ENCODE measurements at regions not wholly inside any gene's neighbourhood (a gene's known extent, or its start where the extent isn't known, plus 50 kb on each side); places are given as distances from the start of the nearest gene placed in this dataset.

DNA sequence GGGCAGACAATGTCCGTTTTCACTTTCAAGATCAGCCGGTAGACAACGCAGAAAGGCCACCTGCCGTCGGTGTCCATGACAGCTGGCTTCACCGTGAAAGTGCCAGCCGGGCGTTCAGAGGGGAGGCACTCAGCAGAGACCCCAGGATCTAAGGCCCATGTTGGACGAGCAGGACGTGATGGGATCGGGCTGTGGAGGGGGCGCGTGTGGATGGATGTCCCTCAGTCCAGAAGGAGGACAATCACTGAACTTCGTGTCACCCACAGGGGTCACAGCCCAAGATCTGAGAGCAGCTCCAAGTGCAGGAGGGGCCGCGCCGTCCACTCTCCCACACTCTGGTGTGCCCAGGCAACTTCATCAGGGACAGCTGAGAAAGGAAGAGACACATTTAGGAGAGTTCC, 164.4 kb downstream of the BRD1 start:
- Histone ChIP-seq H3K4me2 (ENCODE audit: insufficient read depth, low read length, poor library complexity, severe bottlenecking) (no peak overlapping the region), H3K18ac (ENCODE audit: low read length) (peak overlapping the region; percentile 23), H3K27me3 (ENCODE audit: control insufficient read depth in 3 of 3, insufficient read depth in 3 of 3, low read depth in 1 of 3, low read length in 3 of 3) (peaks cover 0 to 12% (median 0%) of the 10 kb centered on the region in 3 experiments), H3K9ac (ENCODE audit: low read depth, low read length, poor library complexity) (no peak overlapping the region), H3K79me1 (ENCODE audit: low read depth, low read length) (no peaks in the 10 kb centered on the region), H2BK15ac (ENCODE audit: low read length) (no peak overlapping the region), H2BK5ac (ENCODE audit: low read length) (peak overlapping the region; percentile 19), H3K14ac (ENCODE audit: low read length) (no peak overlapping the region), H2AFZ (ENCODE audit: low read length) (no peak overlapping the region), H2AK5ac (ENCODE audit: low read depth, low read length) (no peak overlapping the region), H4K91ac (ENCODE audit: low read depth, low read length, poor library complexity) (no peak overlapping the region), H2BK120ac (ENCODE audit: low read depth, low read length) (no peak overlapping the region), H2BK12ac (ENCODE audit: low read length) (no peak overlapping the region), H3K4ac (ENCODE audit: low read length) (no peak overlapping the region), H3K9me3 (replicated peaks in 1 of 2; ENCODE audit: control insufficient read depth in 2 of 2, insufficient read depth in 1 of 2, low read depth in 1 of 2, low read length in 2 of 2) (peaks cover 0 to 2% of the 10 kb centered on the region in 2 donors), H3K27ac (replicated peaks; ENCODE audit: low read length) (no peak overlapping the region), H3K4me1 (ENCODE audit: control insufficient read depth in 2 of 2, insufficient read depth in 1 of 2, low read depth in 1 of 2, low read length in 2 of 2) (peaks cover 0 to 7% of the 10 kb centered on the region in 2 donors), H3K4me3 (ENCODE audit: low read length in 2 of 2) (peak overlapping the region in 1 of 2 donors; percentile 31), H3K23ac (ENCODE audit: low read depth, low read length, poor library complexity) (no peak overlapping the region), H4K8ac (ENCODE audit: low read depth, low read length) (no peak overlapping the region), H3K36me3 (replicated peaks in 1 of 2; ENCODE audit: control insufficient read depth in 2 of 2, insufficient read depth in 2 of 2, low read length in 2 of 2) (no peaks in the 10 kb centered on the region)
- DNase-seq (ENCODE audit: low spot score): no peak
- WGBS, 2 donors (ENCODE audit: extremely low coverage in 2 of 2, insufficient read length in 2 of 2, insufficient replicate concordance in 1 of 2): no CpG with 5 or more reads among the region's 17 CpGs

DNA sequence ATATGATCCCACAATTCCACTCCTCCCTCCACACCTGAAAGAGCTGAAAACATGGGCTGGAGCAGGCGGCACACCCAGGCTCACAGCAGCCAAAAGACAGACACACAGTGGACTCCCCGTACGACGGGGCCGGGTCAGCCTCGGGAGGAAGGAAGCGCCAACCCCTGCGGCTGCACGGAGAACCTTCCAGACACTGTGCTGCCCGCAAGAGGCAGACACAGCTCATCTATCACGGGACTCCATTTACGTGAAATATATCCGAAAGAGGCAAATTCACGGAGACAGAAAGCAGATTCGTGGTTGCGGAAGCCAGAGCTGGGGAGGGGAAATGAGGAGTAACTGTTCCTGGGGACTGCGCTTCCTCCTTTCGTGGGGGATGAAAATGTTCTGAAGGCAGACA, 165.0 kb downstream of the BRD1 start:
- peaks cover 0 to 7% of the 10 kb centered on the region in 2 donors for H3K4me1 ChIP-seq (ENCODE audit: control insufficient read depth in 2 of 2, insufficient read depth in 1 of 2, low read depth in 1 of 2, low read length in 2 of 2)
- no CpG with 5 or more reads among the region's 18 CpGs for WGBS, 2 donors (ENCODE audit: extremely low coverage in 2 of 2, insufficient read length in 2 of 2, insufficient replicate concordance in 1 of 2)
- no peak overlapping the region for H3K23ac ChIP-seq (ENCODE audit: low read depth, low read length, poor library complexity)
- H3K27ac ChIP-seq (replicated peaks; ENCODE audit: low read length): no peak overlapping the region
- no peak for DNase-seq (ENCODE audit: low spot score)
- H2BK12ac ChIP-seq (ENCODE audit: low read length): no peak overlapping the region
- no peak overlapping the region for H2BK5ac ChIP-seq (ENCODE audit: low read length)
- no peak overlapping the region for H3K4me2 ChIP-seq (ENCODE audit: insufficient read depth, low read length, poor library complexity, severe bottlenecking)
- H3K27me3 ChIP-seq (ENCODE audit: control insufficient read depth in 3 of 3, insufficient read depth in 3 of 3, low read depth in 1 of 3, low read length in 3 of 3): peaks cover 0 to 9% (median 0%) of the 10 kb centered on the region in 3 experiments
- no peak overlapping the region for H4K91ac ChIP-seq (ENCODE audit: low read depth, low read length, poor library complexity)
- no peak overlapping the region for H3K18ac ChIP-seq (ENCODE audit: low read length)
- H3K9me3 ChIP-seq (replicated peaks in 1 of 2; ENCODE audit: control insufficient read depth in 2 of 2, insufficient read depth in 1 of 2, low read depth in 1 of 2, low read length in 2 of 2): no peaks in the 10 kb centered on the region
- no peak overlapping the region for H3K9ac ChIP-seq (ENCODE audit: low read depth, low read length, poor library complexity)
- no peak overlapping the region for H2AFZ ChIP-seq (ENCODE audit: low read length)
- H3K14ac ChIP-seq (ENCODE audit: low read length): no peak overlapping the region
- H2BK15ac ChIP-seq (ENCODE audit: low read length): no peak overlapping the region
- no peaks in the 10 kb centered on the region for H3K79me1 ChIP-seq (ENCODE audit: low read depth, low read length)
- no peak overlapping the region for H3K4ac ChIP-seq (ENCODE audit: low read length)
- no peak overlapping the region for H4K8ac ChIP-seq (ENCODE audit: low read depth, low read length)
- no peaks in the 10 kb centered on the region for H3K36me3 ChIP-seq (replicated peaks in 1 of 2; ENCODE audit: control insufficient read depth in 2 of 2, insufficient read depth in 2 of 2, low read length in 2 of 2)
- H3K4me3 ChIP-seq (ENCODE audit: low read length in 2 of 2): no peak overlapping the region
- no peak overlapping the region for H2AK5ac ChIP-seq (ENCODE audit: low read depth, low read length)
- no peak overlapping the region for H2BK120ac ChIP-seq (ENCODE audit: low read depth, low read length)

DNA sequence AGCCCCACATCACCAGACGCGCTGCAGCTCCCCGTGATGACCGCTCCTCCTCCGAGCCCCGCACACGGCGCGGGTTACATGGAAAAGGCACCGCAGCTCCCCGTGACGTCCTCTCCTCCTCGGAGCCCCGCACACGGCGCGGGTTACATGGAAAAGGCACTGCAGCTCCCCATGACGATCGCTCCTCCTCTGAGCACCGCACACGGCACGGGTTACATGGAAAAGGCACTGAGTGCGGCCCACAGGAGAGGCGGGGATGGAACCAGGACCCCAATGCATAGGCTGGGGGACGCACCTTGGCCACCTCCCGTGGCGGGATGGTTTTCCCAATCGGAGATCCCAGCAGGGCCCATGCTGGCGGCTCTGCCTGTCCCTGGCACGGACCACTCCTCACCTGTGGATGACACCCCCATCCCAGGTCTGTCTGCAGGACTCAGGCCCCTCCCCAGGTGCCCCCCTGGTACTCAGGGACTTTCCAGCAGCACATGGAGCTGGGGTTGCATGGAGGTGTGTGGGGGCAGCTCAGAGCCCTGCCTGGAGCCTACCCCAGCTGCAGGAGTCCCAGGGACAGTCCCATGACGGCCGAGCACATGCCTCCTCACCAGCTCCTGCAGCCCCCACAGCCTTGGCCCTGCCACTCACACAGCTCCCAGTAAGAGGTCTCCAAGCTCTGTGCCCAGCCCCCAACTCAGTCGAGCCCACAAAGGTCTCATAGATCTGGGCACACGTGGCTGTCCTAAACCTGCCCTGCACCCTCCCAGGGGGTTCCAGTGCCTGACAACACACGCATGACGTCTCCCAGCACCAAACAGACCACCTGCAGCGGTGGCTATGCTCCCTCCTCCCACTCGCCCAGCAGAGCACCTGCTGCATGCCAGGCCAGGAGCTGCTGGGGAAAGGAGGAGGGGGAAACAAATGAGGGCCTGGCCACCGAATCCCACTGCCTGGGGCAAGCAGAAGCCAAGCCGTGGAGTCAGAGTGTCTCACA, 166.6 kb downstream of the BRD1 start:
- Histone ChIP-seq H2BK15ac (ENCODE audit: low read length) (peak overlapping the region; percentile 76), H3K23ac (ENCODE audit: low read depth, low read length, poor library complexity) (peak overlapping the region; percentile 69), H2BK120ac (ENCODE audit: low read depth, low read length) (peak overlapping the region; percentile 68), H2BK5ac (ENCODE audit: low read length) (peak overlapping the region; percentile 35), H2BK12ac (ENCODE audit: low read length) (peak overlapping the region; percentile 79), H2AFZ (ENCODE audit: low read length) (no peak overlapping the region), H2AK5ac (ENCODE audit: low read depth, low read length) (peak overlapping the region; percentile 65), H3K9me3 (replicated peaks in 1 of 2; ENCODE audit: control insufficient read depth in 2 of 2, insufficient read depth in 1 of 2, low read depth in 1 of 2, low read length in 2 of 2) (no peaks in the 10 kb centered on the region), H3K4me2 (ENCODE audit: insufficient read depth, low read length, poor library complexity, severe bottlenecking) (no peak overlapping the region), H3K36me3 (replicated peaks in 1 of 2; ENCODE audit: control insufficient read depth in 2 of 2, insufficient read depth in 2 of 2, low read length in 2 of 2) (no peaks in the 10 kb centered on the region), H3K79me1 (ENCODE audit: low read depth, low read length) (no peaks in the 10 kb centered on the region), H3K27me3 (ENCODE audit: control insufficient read depth in 3 of 3, insufficient read depth in 3 of 3, low read depth in 1 of 3, low read length in 3 of 3) (peaks cover 0 to 7% (median 0%) of the 10 kb centered on the region in 3 experiments), H3K18ac (ENCODE audit: low read length) (peak overlapping the region; percentile 44), H3K4me1 (ENCODE audit: control insufficient read depth in 2 of 2, insufficient read depth in 1 of 2, low read depth in 1 of 2, low read length in 2 of 2) (peaks cover 0 to 7% of the 10 kb centered on the region in 2 donors), H3K9ac (ENCODE audit: low read depth, low read length, poor library complexity) (peak overlapping the region; percentile 36), H4K8ac (ENCODE audit: low read depth, low read length) (no peak overlapping the region), H3K4ac (ENCODE audit: low read length) (no peak overlapping the region), H3K27ac (replicated peaks; ENCODE audit: low read length) (no peak overlapping the region), H3K14ac (ENCODE audit: low read length) (no peak overlapping the region), H4K91ac (ENCODE audit: low read depth, low read length, poor library complexity) (no peak overlapping the region), H3K4me3 (ENCODE audit: low read length in 2 of 2) (peak overlapping the region in 1 of 2 donors; percentile 43)
- no peak for DNase-seq (ENCODE audit: low spot score)
- WGBS, 2 donors (ENCODE audit: extremely low coverage in 2 of 2, insufficient read length in 2 of 2, insufficient replicate concordance in 1 of 2): no CpG with 5 or more reads among the region's 40 CpGs

DNA sequence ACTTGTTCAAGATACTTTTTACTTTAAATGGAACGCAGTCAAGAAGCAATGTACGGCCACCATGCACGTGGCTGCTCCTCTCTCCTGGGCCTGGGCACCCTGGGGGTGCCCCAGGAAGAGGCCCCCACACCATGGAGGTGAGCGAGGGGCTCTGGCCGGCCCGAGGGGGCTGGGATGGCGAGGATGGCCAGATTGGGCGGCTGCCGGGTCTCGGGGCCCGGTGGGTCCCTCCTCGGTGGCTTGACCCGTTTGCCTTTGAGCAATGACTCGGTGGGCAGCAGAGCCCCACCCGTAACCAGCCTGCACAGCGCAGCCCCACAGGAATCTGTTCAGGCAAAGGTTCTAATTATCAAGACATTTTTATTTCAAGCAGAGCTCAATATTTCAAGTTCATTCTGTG, 167.4 kb downstream of the BRD1 start:
- Histone ChIP-seq H2BK5ac (ENCODE audit: low read length) (no peak overlapping the region), H3K4me1 (ENCODE audit: control insufficient read depth in 2 of 2, insufficient read depth in 1 of 2, low read depth in 1 of 2, low read length in 2 of 2) (peaks cover 0 to 7% of the 10 kb centered on the region in 2 donors), H3K9ac (ENCODE audit: low read depth, low read length, poor library complexity) (no peak overlapping the region), H3K18ac (ENCODE audit: low read length) (peak overlapping the region; percentile 40), H4K8ac (ENCODE audit: low read depth, low read length) (no peak overlapping the region), H2AK5ac (ENCODE audit: low read depth, low read length) (no peak overlapping the region), H3K27ac (replicated peaks; ENCODE audit: low read length) (no peak overlapping the region), H2BK120ac (ENCODE audit: low read depth, low read length) (no peak overlapping the region), H2BK12ac (ENCODE audit: low read length) (no peak overlapping the region), H3K36me3 (replicated peaks in 1 of 2; ENCODE audit: control insufficient read depth in 2 of 2, insufficient read depth in 2 of 2, low read length in 2 of 2) (no peaks in the 10 kb centered on the region), H3K14ac (ENCODE audit: low read length) (no peak overlapping the region), H2AFZ (ENCODE audit: low read length) (no peak overlapping the region), H3K4me3 (ENCODE audit: low read length in 2 of 2) (no peak overlapping the region), H3K9me3 (replicated peaks in 1 of 2; ENCODE audit: control insufficient read depth in 2 of 2, insufficient read depth in 1 of 2, low read depth in 1 of 2, low read length in 2 of 2) (no peaks in the 10 kb centered on the region), H3K23ac (ENCODE audit: low read depth, low read length, poor library complexity) (no peak overlapping the region), H3K4ac (ENCODE audit: low read length) (peak overlapping the region; percentile 66), H4K91ac (ENCODE audit: low read depth, low read length, poor library complexity) (no peak overlapping the region), H3K79me1 (ENCODE audit: low read depth, low read length) (no peaks in the 10 kb centered on the region), H3K4me2 (ENCODE audit: insufficient read depth, low read length, poor library complexity, severe bottlenecking) (no peak overlapping the region), H3K27me3 (ENCODE audit: control insufficient read depth in 3 of 3, insufficient read depth in 3 of 3, low read depth in 1 of 3, low read length in 3 of 3) (peaks cover 0 to 5% (median 0%) of the 10 kb centered on the region in 3 experiments), H2BK15ac (ENCODE audit: low read length) (no peak overlapping the region)
- DNase-seq (ENCODE audit: low spot score): no peak
- WGBS, 2 donors (ENCODE audit: extremely low coverage in 2 of 2, insufficient read length in 2 of 2, insufficient replicate concordance in 1 of 2): no CpG with 5 or more reads among the region's 16 CpGs
